HG03095 (cell line): ENCODE measurements at regions not wholly inside any gene's neighbourhood (a gene's known extent, or its start where the extent isn't known, plus 50 kb on each side); places are given as distances from the start of the nearest gene placed in this dataset.

Source experiments
- ATAC-seq: cut with Tn5 transposase; IDR thresholded peaks from one replicate; pipeline ENCODE4 v1.9.1; 2021; ENCODE audit warnings: moderate library complexity; ENCODE audit not compliant: unreplicated experiment

DNA sequence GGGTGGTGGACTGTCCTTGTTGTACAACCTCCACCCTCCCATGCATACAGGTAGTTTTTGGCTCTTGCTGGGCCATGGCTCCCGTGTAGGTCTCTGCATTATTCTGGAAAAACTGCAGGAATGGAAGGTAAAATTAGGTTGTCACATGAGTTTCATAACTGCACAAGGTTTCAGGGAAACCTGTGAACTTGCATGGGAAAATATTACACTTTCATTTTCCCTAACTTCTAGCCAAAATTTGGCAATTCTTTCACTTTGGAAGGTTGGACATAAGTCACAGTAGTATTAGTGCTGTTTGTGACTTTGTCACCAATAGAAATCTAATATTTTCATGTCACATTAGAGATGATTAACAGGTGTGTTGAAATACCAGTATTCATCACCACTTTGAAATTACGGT is 118.1 kb upstream of the MGAT5 start:
- ATAC-seq: no peak

DNA sequence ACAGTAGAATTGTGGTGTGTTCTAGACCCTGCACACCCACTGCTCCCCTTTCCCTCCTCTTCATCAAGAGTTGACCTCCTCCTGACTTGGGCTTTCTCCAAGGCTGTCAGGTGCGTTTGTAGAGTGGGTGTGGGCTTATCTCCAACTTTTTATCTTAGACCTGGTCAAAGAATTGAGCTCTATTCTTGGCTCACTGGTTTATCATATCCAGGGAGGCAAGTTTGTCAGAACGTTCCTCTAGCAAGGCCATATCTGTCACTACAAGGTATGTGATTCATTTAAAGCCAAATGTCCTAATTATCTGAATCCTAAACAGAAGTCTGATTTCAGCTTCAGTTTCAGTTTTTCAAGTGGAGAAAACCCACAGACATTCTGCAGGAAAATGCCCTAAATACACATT is 117.1 kb upstream of the MGAT5 start:
- ATAC-seq: no peak

GRCh38 chr2:134137182-134137611 is 116.7 kb upstream of the MGAT5 start:
- no peak for ATAC-seq

- no peak for ATAC-seq
Measured at GRCh38 chr2:134138115-134138514, 115.8 kb upstream of the MGAT5 start.

- no peak for ATAC-seq
Measured at GRCh38 chr2:134139611-134140010, 114.3 kb upstream of the MGAT5 start.

DNA sequence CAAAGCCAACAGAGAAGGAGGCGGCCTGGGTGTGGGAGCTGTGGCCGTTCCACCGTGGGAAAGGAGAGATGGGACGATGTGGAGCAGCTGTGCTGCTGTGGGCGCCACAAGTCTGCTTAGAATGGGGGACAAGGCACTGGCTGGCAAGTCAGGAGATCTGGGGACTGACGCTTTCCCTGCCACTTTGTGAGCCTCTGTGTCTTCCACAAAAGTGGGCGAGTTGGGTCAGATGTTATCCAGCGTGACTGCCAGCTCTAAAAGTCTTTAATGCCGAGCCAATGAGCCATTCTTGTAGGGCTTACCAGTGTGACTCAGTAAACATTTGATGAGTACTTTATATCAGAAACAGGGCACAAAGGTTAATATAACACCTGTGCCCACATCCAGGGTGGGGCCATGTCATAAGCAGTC is 113.6 kb upstream of the MGAT5 start:
- no peak for ATAC-seq

- ATAC-seq: no peak
Measured at GRCh38 chr2:134141598-134142340, 112.1 kb upstream of the MGAT5 start.

DNA sequence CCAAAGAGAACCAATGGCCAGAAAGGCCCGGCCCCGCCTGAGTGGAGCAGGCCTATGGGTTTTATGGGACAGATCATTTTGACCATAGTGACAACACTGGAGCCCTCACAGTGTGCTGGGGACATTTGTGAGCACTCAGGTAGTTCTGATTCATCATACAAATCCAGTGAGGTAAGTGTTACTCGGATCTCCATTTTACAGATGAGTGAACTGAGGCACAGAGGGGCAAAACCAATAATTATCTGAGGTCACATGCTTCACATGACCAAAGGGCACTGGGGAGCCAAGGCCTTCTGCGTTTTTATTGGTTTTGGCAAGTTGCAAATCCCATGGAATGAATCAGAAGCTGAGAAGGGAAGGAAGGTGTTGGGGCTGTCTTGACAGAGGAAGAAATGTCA is 111.5 kb upstream of the MGAT5 start:
- ATAC-seq: no peak

- ATAC-seq: no peak
Measured at GRCh38 chr2:134142903-134143302, 111.0 kb upstream of the MGAT5 start.

DNA sequence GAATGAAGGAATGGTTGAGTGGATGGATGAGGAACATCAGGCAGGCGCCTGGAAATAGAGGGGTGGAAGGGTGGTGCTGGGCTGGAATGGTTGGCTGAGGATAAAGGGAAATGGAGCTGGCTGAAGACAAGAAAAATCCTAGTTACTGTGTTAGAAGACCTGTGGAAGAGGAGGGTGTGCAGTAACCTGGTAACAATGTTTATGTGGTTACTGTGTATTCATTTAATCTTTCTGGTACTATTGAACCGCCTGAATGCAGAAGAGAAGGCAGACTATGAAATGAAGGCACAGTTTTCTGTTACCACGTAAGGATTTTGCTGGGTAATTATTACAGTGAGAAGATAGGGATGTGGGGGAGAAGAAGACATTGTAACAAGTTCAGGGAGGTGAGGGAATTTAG is 110.3 kb upstream of the MGAT5 start:
- ATAC-seq: no peak

DNA sequence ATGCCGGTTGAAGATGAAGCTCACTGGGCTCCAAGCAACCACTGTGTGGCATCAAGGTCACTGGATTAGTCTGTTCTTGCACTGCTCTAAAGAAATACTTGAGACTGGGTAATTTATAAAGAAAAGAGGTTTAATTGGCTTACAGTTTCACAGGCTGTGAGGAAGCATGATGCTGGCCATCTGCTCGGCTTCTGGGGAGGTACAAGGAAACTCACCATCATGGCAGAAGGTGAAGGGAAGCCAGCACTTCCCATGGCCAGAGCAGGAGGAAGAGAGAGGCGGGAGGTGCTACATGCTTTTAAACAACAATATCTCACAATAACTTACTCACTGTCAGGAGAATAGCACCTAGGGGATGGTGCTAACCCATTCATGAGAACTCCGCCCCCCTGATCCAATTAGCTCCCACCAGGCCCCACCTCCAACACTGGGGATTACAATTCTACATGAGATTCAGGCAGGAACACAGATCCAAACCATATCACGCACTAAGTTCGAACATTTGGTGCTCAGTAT is 109.7 kb upstream of the MGAT5 start:
- no peak for ATAC-seq

- ATAC-seq: no peak
Measured at GRCh38 chr2:134144651-134145050, 109.2 kb upstream of the MGAT5 start.

DNA sequence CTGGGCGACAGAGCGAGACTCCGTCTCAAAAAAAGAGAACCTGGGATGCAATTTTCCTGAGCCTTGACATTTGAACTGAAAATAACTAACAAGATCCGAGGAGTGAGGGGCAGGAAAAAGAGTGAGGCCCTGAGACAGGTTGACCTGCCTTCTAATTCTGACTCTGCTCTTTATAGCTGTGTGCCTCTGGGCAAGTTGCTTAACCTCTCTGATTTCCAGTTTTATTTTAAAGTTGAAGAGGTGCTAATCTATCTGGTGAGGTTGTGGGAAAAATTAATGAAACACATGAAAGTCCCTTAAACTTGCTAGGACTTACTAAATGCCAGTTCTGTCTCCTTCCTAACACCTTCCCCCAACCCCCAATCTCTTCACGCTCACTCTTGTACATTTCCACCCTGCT is 108.4 kb upstream of the MGAT5 start:
- no peak for ATAC-seq

- no peak for ATAC-seq
Measured at GRCh38 chr2:134146161-134146560, 107.7 kb upstream of the MGAT5 start.

DNA sequence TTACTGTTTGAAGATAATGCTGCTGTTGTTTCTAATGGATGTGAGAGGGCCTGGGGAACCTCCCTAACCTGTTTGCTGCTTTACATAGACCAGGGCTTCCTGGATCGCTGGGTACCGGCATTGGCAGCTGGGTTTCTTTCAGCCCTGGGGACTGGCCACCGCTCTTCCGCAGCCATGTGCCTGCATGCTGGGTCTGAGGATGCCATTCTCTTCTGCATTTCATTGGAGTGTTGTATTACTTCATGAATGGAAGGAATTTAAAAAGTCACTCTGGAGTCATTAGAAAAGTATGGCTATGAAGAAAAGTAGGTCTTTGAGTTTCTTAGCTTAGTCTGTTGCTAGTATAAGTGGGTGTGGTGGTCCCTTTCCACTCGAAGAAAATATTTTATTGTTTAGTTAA is 107.3 kb upstream of the MGAT5 start:
- ATAC-seq: no peak

GRCh38 chr2:134148172-134148571 is 105.7 kb upstream of the MGAT5 start:
- no peak for ATAC-seq

- no peak for ATAC-seq
Measured at GRCh38 chr2:134148843-134149472, 104.9 kb upstream of the MGAT5 start.

DNA sequence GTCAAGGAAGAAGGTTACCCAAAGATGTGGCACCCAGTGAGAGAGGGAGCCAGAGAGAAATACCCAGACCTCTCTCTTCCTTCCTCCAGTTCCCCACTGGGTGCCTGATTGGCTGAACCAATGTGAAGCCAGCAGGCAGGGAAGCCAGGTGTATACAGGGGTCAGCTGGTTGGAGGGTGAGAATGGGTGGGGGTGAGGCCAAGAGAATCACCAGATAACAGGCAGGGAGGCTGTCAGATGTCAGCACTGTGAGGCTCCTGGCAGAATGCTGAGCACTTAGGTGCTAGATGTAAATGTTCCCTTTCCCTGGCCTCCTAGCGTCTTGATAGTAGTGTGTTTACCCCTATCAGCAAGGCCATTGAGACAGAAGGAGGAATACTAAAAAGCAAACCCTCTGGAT is 104.0 kb upstream of the MGAT5 start:
- ATAC-seq: no peak

- ATAC-seq: no peak
Measured at GRCh38 chr2:134150760-134151159, 103.1 kb upstream of the MGAT5 start.

DNA sequence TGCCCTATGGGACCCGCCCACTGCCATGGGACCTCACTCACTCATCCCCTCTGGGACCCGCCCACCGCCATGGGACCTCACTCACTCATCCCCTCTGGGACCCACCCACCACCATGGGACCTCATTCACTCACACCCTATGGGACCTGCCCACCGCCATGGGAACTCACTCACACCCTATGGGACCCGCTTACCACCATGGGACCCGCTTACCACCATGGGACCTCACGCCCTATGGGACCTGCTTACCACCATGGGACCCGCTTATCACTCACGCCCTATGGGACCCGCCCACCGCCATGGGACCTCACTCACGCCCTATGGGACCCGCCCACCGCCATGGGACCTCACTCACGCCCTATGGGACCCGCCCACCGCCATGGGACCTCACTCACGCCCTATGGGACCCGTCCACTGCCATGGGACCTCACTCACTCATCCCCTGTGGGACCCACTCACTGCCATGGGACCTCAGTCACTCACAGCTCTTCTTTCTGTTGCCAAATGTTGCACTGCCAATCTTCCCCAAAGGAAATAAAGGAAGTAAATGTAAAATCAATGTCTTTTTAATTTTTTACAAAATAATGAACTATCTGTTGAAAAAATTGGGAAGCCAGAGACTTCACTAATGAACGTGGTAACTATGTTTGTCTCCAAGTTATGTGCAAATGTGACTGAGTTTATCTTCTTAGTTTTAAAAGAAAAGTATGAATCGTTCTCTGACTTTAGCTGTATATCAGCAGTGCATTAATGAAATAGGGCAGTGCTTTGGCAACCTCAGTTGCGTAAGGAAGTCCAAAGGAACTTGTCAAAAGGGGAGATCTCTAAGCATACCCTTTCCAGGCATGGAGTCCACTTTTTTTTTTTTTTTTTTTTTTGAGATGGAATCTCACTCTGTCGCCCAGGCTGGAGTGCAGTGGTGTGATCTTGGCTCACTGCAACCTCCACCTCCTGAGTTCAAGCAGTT is 101.5 kb upstream of the MGAT5 start:
- ATAC-seq: no peak

GRCh38 chr2:134153294-134153880 is 100.5 kb upstream of the MGAT5 start:
- ATAC-seq: no peak
